H1 (cell line): ENCODE measurements at regions not wholly inside any gene's neighbourhood (a gene's known extent, or its start where the extent isn't known, plus 50 kb on each side); places are given as distances from the start of the nearest gene placed in this dataset.

Source experiments
- CTCF ChIA-PET: fragments of 300-600 bp; sonication (Branson Sonifier 250); formaldehyde crosslinking; loops from one replicate; lab custom pipeline; 2021; ENCODE audit not compliant: partially characterized antibody; lab: Charles Lee
- POLR2A ChIA-PET: fragments of 300-600 bp; sonication (Branson Sonifier 250); formaldehyde crosslinking; loops from one replicate; lab custom pipeline; 2021; ENCODE audit warnings: inconsistent platforms; ENCODE audit not compliant: partially characterized antibody; lab: Charles Lee
- DNase-seq, 2 experiments: peaks; one replicate each; pipeline versions ENCODE4 v3.0.0 to v3.0.0-alpha.2; 2010 to 2022; ENCODE audit warnings: low spot score in 2 of 2, low read depth in 1 of 2, mixed read lengths in 1 of 2
- FAIRE-seq: peaks from 2 replicates; lab custom pipeline; 2011; peaks lifted over from hg19 to GRCh38; lab: Jason Lieb, UNC
- H2AFZ ChIP-seq: 2 replicates; pipeline ENCODE4 v1.8.1; 2012; ENCODE audit warnings: low read length, inconsistent platforms
- H2AK5ac ChIP-seq: 2 replicates; pipeline ENCODE4 v1.6.1; 2013; ENCODE audit warnings: low read depth, low read length
- H2BK120ac ChIP-seq: replicated peaks from 2 replicates; pipeline ENCODE3; 2013; ENCODE audit warnings: low read depth, low read length, inconsistent platforms
- H2BK12ac ChIP-seq: 2 replicates; pipeline ENCODE4 v1.6.1; 2013; ENCODE audit warnings: low read depth, low read length
- H2BK15ac ChIP-seq: 2 replicates; pipeline ENCODE4 v1.6.1; 2013; ENCODE audit warnings: low read length
- H2BK20ac ChIP-seq: 2 replicates; pipeline ENCODE4 v1.6.1; 2013; ENCODE audit warnings: low read length
- H2BK5ac ChIP-seq: 2 replicates; pipeline ENCODE4 v1.6.1; 2013; ENCODE audit warnings: low read depth, low read length
- H3K14ac ChIP-seq: 2 replicates; pipeline ENCODE4 v1.6.1; 2013; ENCODE audit warnings: inconsistent platforms; ENCODE audit not compliant: insufficient read length
- H3K18ac ChIP-seq: 2 replicates; pipeline ENCODE4 v1.6.1; 2013; ENCODE audit warnings: low read length; ENCODE audit errors: extremely low read depth
- H3K23ac ChIP-seq: 2 replicates; pipeline ENCODE4 v1.6.1; 2013; ENCODE audit warnings: inconsistent platforms; ENCODE audit not compliant: insufficient read length
- H3K23me2 ChIP-seq: 2 replicates; pipeline ENCODE4 v1.6.1; 2013; ENCODE audit warnings: low read depth, low read length
- H3K27ac ChIP-seq: 2 replicates; pipeline ENCODE4 v1.6.1; 2011; ENCODE audit warnings: low read depth, low read length, inconsistent platforms
- H3K27me3 ChIP-seq, 4 experiments: replicated peaks in 1 of 4; 1 replicate in 1 of 4; 2 replicates in 3 of 4; pipeline versions ENCODE4 v1.6.1 to v1.8.1; 2011 to 2013; ENCODE audit warnings: low read length in 3 of 4, mild to moderate bottlenecking in 3 of 4, inconsistent platforms in 2 of 4, mixed read lengths in 2 of 4, moderate library complexity in 1 of 4; ENCODE audit not compliant: control insufficient read depth in 3 of 4, insufficient read depth in 3 of 4; ENCODE audit errors: extremely low read depth in 1 of 4
- H3K36me3 ChIP-seq, 4 experiments: 2 replicates each; pipeline versions ENCODE4 v1.6.1 to v1.8.1; 2011 to 2013; ENCODE audit warnings: mild to moderate bottlenecking in 4 of 4, low read length in 3 of 4, moderate library complexity in 2 of 4, control low read depth in 1 of 4, inconsistent platforms in 1 of 4; ENCODE audit not compliant: insufficient read depth in 4 of 4, control insufficient read depth in 2 of 4
- H3K4ac ChIP-seq: replicated peaks from 2 replicates; pipeline ENCODE3; 2013; ENCODE audit warnings: low read length, low read depth, mixed read lengths, inconsistent platforms; ENCODE audit not compliant: insufficient read length
- H3K4me1 ChIP-seq, 4 experiments: replicated peaks in 1 of 4; 1 replicate in 1 of 4; 2 replicates in 3 of 4; pipeline versions ENCODE4 v1.6.1 to v1.8.1; 2011 to 2013; ENCODE audit warnings: low read length in 3 of 4, inconsistent platforms in 2 of 4, mixed read lengths in 1 of 4; ENCODE audit not compliant: insufficient read depth in 4 of 4, control insufficient read depth in 3 of 4
- H3K4me2 ChIP-seq, 2 experiments: 2 replicates each; pipeline versions ENCODE4 v1.6.1 to v1.8.1; 2011 to 2013; ENCODE audit warnings: low read depth in 2 of 2, low read length in 2 of 2, control low read depth in 1 of 2, inconsistent platforms in 1 of 2, mild to moderate bottlenecking in 1 of 2; ENCODE audit not compliant: insufficient read depth in 1 of 2
- H3K4me3 ChIP-seq, 4 experiments: fragments of 200-600, 300-600 bp in 1 of 4; sonication (generic), shearing (Covaris generic), sonication (Bioruptor Twin) in 1 of 4; 2 replicates each; pipeline versions ENCODE4 v1.5.1 to v1.8.1; 2011 to 2016; ENCODE audit warnings: low read length in 4 of 4, low read depth in 3 of 4, control low read depth in 2 of 4, inconsistent platforms in 2 of 4, mild to moderate bottlenecking in 2 of 4, mixed read lengths in 1 of 4, moderate library complexity in 1 of 4; ENCODE audit not compliant: insufficient read depth in 2 of 4; ENCODE audit errors: extremely low read depth in 1 of 4
- H3K56ac ChIP-seq: replicated peaks from 2 replicates; pipeline ENCODE3; 2013; ENCODE audit warnings: low read depth, mild to moderate bottlenecking, mixed read lengths, low read length, inconsistent platforms; ENCODE audit not compliant: insufficient read length
- H3K79me1 ChIP-seq: 2 replicates; pipeline ENCODE4 v1.6.1; 2013; ENCODE audit warnings: low read depth, low read length, control low read depth
- H3K79me2 ChIP-seq, 2 experiments: 2 replicates each; pipeline versions ENCODE4 v1.6.1 to v1.8.1; 2012 to 2013; ENCODE audit warnings: low read length in 2 of 2, mild to moderate bottlenecking in 2 of 2, inconsistent platforms in 1 of 2; ENCODE audit not compliant: insufficient read depth in 2 of 2, control insufficient read depth in 1 of 2
- H3K9ac ChIP-seq, 4 experiments: replicated peaks in 1 of 4; 1 replicate in 1 of 4; 2 replicates in 3 of 4; pipeline versions ENCODE4 v1.6.1 to v1.8.1; 2011 to 2013; ENCODE audit warnings: low read depth in 3 of 4, low read length in 3 of 4, control low read depth in 2 of 4, mild to moderate bottlenecking in 2 of 4, moderate library complexity in 2 of 4, inconsistent platforms in 1 of 4; ENCODE audit errors: extremely low read depth in 1 of 4
- H3K9me3 ChIP-seq, 2 experiments: 2 replicates each; pipeline versions ENCODE4 v1.6.1 to v1.8.1; 2012 to 2013; ENCODE audit warnings: mild to moderate bottlenecking in 2 of 2, moderate library complexity in 2 of 2, control low read depth in 1 of 2, inconsistent platforms in 1 of 2, low read depth in 1 of 2, low read length in 1 of 2, mixed read lengths in 1 of 2; ENCODE audit not compliant: insufficient read depth in 2 of 2
- H4K20me1 ChIP-seq, 2 experiments: replicated peaks in 1 of 2; 2 replicates each; pipeline versions ENCODE3 to v1.8.1; 2011 to 2013; ENCODE audit warnings: inconsistent platforms in 2 of 2, low read length in 2 of 2, mild to moderate bottlenecking in 1 of 2; ENCODE audit not compliant: insufficient read depth in 2 of 2, control insufficient read depth in 1 of 2
- H4K5ac ChIP-seq: 2 replicates; pipeline ENCODE4 v1.6.1; 2013; ENCODE audit warnings: low read length, low read depth, mixed read lengths, inconsistent platforms; ENCODE audit not compliant: insufficient read length
- H4K8ac ChIP-seq: 2 replicates; pipeline ENCODE4 v1.8.0; 2013; ENCODE audit warnings: mild to moderate bottlenecking, moderate library complexity, low read length, inconsistent platforms; ENCODE audit not compliant: insufficient read depth; ENCODE audit errors: extremely low read depth
- H4K91ac ChIP-seq: replicated peaks from 2 replicates; pipeline ENCODE3; 2013; ENCODE audit warnings: low read length, mixed read lengths, inconsistent platforms; ENCODE audit not compliant: insufficient read length
- USF2 ChIP-seq: IDR thresholded peaks from 2 replicates; pipeline ENCODE4 v1.6.1; 2011; ENCODE audit warnings: low read length, improper control_type of control experiment
- WGBS, 2 experiments: shearing (Covaris generic) in 1 of 2; methylation state at CpG; one replicate each; pipeline versions ENCODE4 v1.1.6 to v1.1.7; 2013 to 2015; ENCODE audit warnings: low lambda C conversion rate in 2 of 2, mixed read lengths in 2 of 2, inconsistent platforms in 1 of 2, low coverage in 1 of 2, missing lambda C conversion rate in 1 of 2; ENCODE audit not compliant: insufficient replicate concordance in 2 of 2, insufficient coverage in 1 of 2, insufficient read length in 1 of 2; ENCODE audit errors: extremely low coverage in 1 of 2, missing lambda C conversion rate in 1 of 2; 5-methylcytosine and 5-hydroxymethylcytosine counted together

- TF ChIP-seq USF2 = no peak
- Histone ChIP-seq H4K20me1 (no peaks in the 10 kb centered on the region), H3K18ac (no peak overlapping the region), H3K9me3 (no peaks in the 10 kb centered on the region), H4K91ac (no peak overlapping the region), H3K79me2 (no peaks in the 10 kb centered on the region), H3K14ac (no peak overlapping the region), H3K27ac (no peak overlapping the region), H3K36me3 (no peaks in the 10 kb centered on the region), H2AK5ac (no peak overlapping the region), H3K4ac (no peak overlapping the region), H3K56ac (no peak overlapping the region), H2BK15ac (no peak overlapping the region), H2BK5ac (no peak overlapping the region), H2BK12ac (no peak overlapping the region), H3K4me3 (no peak overlapping the region), H2BK20ac (no peak overlapping the region), H3K9ac (no peak overlapping the region), H3K27me3 (peaks cover 0 to 1% (median 0%) of the 10 kb centered on the region in 4 experiments; a peak in 1 of 7 replicates), H4K5ac (no peak overlapping the region), H3K23me2 (no peaks in the 10 kb centered on the region), H3K23ac (no peak overlapping the region), H3K79me1 (no peaks in the 10 kb centered on the region), H3K4me2 (no peak overlapping the region), H2BK120ac (no peak overlapping the region), H4K8ac (no peak overlapping the region), H3K4me1 (no peaks in the 10 kb centered on the region), H2AFZ (peak overlapping the region; percentile 5; the same call in 1 of the 2 replicates)
- FAIRE-seq (no peak), DNase-seq (no peak)
- 96% methylated on average over 1 of the region's 1 CpG; no CpG with 5 or more reads in 1 of the 2 experiments for WGBS, 2 experiments
- POLR2A ChIA-PET = no interaction called here
- CTCF ChIA-PET = no interaction called here
These were observed 1119.8 kb upstream of the LRRTM3 start for GRCh38 chr10:65805993-65806392.
